KG1 (cell line): ENCODE measurements at regions not wholly inside any gene's neighbourhood (a gene's known extent, or its start where the extent isn't known, plus 50 kb on each side); places are given as distances from the start of the nearest gene placed in this dataset.
A peak's percentile ranks its signal among the peaks of the same experiment; 100 is the strongest.
"Not testable (repeated sequence)": the region's sequence is repeated elsewhere in the genome, so short reads cannot be mapped to it uniquely, and the experiment has no call there.

Experiments used
- DNase-seq: peaks from one replicate; lab custom pipeline; 2025; lab: John Stamatoyannopoulos, UW

- DNase-seq, result no peak
These were observed 82.0 kb upstream of the PPM1B start for GRCh38 chr2:44086629-44087028.

DNA sequence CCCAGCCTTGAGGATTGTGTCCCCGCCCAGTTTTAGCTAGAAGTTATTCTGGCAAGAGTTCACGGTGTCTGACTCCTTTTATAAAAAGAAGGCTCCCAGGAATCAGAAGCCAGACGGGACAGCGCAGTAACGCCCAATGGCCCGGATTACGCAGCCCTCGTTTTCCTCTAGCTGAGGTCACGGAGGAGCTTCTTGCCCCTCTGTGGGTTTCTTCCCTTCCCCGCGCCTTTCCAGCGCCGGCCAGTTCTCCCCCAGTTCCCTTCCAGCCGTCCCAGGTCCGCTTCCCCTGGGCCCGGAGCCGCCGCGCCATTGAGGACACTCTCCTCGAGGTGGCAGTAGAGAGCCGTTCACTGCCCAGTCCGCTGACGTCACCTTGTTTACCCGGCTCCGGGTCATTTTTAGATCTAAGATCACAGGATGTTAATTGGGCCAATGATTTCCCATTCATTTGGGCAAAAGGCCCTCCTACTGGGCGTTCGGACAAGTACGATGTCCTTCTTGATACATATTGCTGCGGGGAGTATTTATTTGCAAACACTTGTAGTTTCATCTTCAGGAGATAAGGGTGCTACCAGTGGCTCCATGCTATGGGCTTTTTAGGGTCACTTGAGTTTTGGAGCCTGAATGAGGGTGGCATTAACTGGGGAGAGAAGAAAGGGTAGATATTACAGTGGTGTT, 81.5 kb upstream of the PPM1B start:
- DNase-seq, result peak; percentile 72

DNA sequence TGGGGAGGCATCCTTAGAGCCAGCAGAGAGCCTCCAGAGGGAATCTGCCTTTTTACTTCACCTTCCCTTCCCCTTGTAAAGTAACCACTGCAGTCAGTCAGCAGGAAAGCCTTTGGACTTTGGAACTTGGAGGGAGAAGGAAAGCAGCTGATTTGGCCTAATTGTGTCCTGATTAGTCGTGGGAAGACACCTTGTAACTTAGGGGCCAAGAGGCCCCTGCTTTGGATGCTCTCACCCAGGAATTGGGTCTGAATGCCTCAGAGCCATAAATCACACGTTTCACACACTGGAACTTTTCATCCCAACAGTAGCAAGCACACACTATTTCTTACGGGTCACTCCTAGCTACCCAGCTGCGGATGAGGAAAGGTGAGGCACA, 81.0 kb upstream of the PPM1B start:
- DNase-seq, result no peak

GRCh38 chr2:44092519-44092918, 76.2 kb upstream of the PPM1B start:
- not testable (repeated sequence) for DNase-seq

DNA sequence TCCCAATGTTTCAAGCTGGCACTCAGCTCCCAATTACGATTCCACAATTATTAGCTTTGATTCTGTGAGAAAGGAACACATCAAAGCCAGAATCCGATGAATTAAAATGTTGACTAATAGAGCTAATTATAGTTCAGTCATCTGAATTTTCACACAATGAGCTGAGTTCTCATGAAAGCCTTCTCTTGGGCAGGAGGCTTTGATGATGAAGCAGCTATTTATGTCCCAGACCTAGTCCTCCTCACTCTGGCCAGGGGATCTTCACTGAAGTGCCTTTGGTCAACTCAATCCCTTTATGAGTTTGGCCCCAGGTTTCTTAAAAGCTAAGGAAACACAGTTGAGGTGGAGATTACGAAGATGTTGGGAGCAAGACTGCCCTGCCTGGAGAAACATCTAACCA, 74.7 kb upstream of the PPM1B start:
- no peak for DNase-seq

DNA sequence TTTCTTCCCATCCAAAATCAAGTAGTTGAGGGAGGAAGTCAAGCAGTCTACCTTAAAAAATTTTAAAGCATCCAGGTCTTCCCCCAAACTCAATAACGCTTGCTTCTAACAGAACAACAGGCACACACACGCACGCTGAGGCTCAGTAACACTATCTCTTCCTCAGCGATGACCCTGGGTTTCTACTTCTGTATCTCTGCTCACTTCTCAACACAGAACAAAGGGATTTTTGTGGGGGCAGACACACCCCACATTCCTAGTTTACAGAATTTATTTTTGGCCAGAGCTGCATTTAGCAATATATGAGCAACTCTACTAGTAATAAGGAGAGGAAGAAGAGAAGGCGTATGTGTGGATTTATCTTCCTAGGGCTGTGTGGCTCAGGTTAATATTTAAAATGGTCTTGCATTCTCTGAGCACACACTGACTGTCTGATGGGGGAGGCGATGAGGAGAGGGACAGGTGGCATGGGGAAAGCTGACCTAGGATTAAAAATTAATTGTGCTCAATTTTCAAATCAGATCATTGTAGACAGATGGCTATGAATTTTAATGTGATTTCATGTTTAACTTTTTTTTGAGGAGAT, 71.3 kb upstream of the PPM1B start:
- DNase-seq, result no peak

GRCh38 chr2:44098050-44098449, 70.6 kb upstream of the PPM1B start:
- DNase-seq, result no peak

DNA sequence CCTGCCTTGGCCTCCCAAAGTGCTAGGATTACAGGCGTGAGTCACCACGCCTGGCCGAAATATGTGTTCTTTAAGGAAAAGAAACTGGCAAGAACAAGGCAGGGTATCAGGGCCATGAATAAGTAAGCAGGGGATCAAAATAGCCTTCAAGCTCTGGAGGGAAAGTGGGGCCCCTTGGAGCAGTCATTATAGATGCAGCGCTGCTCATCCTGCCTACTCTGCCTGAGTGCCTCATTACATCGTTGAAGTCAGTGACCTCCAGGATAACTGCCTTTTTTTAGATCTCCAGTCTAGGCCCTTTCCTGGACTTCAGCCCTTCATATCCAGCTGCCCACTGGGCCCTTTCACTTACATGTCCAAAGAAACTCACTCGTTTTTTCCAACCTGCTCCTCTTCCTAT, 69.8 kb upstream of the PPM1B start:
- DNase-seq, result no peak

- DNase-seq, result no peak
These were observed 68.3 kb upstream of the PPM1B start for GRCh38 chr2:44100351-44100750.

DNA sequence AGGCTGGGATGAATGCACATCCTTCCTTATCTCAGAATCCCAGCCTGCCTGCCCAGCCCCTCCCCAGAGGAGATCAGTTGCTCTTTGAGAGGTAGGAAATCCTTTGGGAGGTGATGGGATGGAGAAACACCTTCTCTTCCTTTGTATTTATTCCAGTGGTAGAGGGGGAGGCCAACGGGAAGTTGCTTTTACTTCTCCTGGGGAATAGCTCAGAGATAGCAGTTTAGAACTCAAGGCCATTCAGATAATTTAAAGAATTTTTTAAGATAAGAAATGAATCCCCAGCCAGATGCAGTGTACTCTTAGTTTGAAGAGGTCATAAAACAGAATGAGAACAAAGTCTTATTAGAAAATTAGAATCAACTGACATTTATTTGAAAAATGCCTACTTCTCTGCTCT, 67.4 kb upstream of the PPM1B start:
- DNase-seq, result no peak

DNA sequence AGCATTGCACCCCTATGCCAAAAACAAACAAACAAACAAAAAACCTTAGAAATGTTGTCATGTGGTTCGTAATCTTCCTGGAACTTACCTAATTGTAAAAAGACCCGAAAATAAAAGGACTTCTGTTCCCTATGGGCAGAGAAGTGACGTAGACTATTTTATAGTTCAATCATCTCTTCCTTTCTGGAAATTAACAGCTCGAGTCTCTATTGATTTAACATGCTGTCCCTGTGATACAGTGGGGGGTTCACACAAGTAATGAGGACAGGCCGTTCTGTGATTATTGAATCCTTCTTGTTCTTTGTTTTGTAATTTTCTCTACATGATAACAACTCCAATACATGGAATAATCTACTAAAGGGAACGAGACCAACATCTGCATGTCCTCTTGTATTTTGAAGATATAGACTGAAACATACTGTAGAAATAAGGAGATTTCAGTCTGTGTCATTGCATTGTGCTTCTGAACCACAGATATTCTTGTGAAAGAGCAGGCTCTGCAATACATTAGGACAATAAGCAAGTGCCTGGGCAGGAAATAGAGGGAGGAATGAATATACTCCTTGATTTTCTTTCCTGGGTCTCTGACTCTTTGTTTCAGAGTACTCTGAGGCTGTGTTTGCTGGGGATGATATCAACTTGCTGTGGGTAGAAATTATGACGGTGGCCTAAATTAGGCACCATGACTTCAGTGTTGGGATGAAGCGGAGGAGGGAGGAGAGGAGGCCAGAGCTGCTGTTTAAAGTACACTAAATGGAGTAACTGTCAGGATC, 65.7 kb upstream of the PPM1B start:
- DNase-seq, result no peak

- DNase-seq, result no peak
These were observed 65.0 kb upstream of the PPM1B start for GRCh38 chr2:44103639-44104038.

GRCh38 chr2:44104855-44105271, 63.8 kb upstream of the PPM1B start:
- DNase-seq, result no peak

DNA sequence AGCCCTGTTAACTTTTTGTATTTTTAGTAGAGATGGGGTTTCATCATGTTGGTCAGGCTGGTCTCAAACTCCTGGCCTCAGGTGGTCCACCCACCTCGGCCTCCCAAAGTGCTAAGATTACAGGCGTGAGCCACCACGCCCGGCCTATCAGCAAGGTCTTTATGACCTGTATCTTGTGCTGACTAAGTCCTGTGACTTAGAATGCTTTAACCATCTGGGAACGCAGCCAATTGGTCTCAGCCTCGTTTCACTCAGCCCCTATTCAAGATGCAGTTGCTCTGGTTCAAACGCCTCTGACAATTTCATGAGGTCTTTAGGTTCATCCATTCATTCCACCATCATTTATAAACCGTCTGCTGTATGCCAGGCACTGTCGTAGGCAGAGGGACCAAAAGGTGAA, 62.2 kb upstream of the PPM1B start:
- DNase-seq, result not testable (repeated sequence)

DNA sequence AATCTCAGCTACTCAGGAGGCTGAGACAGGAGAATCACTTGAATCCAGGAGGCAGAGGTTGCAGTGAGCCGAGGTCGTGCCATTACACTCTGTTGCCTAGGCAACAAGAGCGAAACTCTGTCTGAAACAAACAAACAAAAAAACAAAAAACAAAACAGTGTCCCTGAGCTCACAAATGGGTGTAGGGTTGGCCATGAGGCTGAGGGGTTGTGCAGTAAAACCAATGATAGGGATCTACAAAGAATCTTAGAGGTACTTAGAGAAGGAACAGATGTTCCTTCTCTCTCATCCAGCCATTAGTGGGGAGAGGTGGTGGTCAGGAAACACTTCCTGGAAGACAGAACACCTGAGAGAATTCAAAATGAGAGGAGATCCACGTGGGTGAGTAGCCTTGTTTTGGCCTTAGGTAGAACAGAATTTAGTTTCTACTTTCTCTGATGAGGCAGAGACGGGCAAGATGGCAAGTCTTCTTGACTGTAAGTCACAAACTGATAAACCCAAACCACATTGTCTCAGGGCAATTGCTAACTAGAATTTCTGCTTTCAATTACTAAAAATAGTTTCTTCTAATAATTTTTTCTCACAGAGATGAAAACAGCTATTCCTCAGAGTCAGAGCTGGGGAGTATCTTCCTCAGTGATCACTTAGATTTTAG, 61.5 kb upstream of the PPM1B start:
- no peak for DNase-seq

DNA sequence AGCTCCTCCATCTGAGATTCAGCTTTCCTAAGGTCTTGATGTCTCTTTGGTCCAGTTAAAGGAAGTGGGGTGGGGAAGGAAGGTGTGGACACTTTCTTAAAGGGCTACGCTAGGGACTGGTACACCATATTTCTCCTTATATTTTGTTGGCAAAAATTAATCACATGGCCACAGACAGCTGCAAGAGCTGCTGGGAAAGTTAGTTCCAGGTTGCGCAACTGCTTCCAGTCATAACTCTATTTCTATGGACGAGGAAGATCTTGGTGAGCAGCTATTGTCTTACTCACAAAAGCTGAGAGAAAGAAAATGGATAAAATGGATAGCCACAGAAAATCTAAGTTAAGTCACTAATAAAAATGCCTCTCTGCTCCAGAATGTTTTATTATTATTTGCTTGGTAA, 60.7 kb upstream of the PPM1B start:
- DNase-seq, result no peak

GRCh38 chr2:44109166-44109565, 59.5 kb upstream of the PPM1B start:
- no peak for DNase-seq

- DNase-seq, result no peak
These were observed 58.2 kb upstream of the PPM1B start for GRCh38 chr2:44110444-44110843.

GRCh38 chr2:44112096-44112495, 56.6 kb upstream of the PPM1B start:
- no peak for DNase-seq

GRCh38 chr2:44116319-44116718, 52.4 kb upstream of the PPM1B start:
- DNase-seq, result no peak

DNA sequence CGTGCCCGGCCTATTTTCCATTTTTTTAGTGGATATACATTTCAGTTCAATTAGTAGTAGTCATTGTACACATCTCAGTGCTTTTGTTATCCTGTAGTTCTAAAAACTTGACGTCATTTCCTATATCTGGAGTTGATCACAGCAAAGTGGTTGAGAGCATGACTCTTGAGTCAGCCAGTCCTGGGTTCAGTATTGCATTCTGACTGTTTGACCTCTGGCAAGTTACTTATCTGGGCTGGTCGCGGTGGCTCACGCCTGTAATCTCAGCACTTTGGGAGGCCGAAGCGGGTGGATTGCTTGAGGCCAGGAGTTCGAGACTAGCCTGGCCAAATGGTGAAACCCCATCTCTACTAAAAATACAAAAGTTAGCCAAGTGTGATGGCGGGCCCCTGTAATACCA, 50.4 kb upstream of the PPM1B start:
- DNase-seq, result no peak
